ENCODE measurements at regions not wholly inside any gene's neighbourhood (a gene's known extent, or its start where the extent isn't known, plus 50 kb on each side); places are given as distances from the start of the nearest gene placed in this dataset.

DNA sequence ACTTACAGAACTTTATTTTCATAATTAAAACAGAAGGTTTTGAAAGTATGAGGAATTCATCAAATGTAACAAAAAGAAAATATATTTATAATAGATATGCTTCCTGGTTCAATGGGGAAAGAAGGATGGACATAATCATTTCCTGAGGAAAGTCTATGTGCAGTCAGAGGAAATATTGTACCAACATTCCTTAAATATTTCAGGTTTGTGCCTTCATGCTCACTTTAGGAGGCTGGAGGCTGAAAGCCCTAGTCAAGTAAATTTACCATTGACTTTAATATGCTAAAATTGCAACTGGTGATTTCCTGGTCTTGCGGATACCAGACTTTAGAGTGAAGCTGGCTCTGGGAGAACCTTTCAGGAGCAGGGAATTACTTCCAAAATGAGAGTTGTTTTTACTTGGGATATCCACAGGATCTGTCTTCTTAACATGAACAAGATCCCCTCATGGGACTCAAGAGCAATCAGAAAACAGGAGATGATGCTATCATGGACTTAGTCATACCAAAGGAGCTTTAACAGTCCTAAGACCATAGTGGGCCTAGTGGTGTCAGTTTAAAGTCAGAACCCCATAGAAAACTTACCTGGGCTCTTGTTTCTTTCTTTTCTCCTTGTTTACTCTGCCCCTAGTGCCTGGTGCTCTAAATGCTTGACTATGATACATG is 762.8 kb upstream of the GRAMD2B start:
- no peaks in the 10 kb centered on the region for H3K9me3 ChIP-seq
- H3K4me1 ChIP-seq: peaks cover 0 to 13% (median 0%) of the 10 kb centered on the region in 4 donors
- no peaks in the 10 kb centered on the region for H3K27me3 ChIP-seq
- in situ Hi-C loops (cut with MboI; ENCODE audit: low pct_ligation_motif_present in 1 of 4, low pct_unique_long_range_greater_than_20kb in 1 of 4, low sequenced_read_pairs in 3 of 4) (no loop called here), intact Hi-C loops (cut with DNase I; ENCODE audit: low total_unique reads) (no loop called here)
- TF ChIP-seq, protein P1, sequence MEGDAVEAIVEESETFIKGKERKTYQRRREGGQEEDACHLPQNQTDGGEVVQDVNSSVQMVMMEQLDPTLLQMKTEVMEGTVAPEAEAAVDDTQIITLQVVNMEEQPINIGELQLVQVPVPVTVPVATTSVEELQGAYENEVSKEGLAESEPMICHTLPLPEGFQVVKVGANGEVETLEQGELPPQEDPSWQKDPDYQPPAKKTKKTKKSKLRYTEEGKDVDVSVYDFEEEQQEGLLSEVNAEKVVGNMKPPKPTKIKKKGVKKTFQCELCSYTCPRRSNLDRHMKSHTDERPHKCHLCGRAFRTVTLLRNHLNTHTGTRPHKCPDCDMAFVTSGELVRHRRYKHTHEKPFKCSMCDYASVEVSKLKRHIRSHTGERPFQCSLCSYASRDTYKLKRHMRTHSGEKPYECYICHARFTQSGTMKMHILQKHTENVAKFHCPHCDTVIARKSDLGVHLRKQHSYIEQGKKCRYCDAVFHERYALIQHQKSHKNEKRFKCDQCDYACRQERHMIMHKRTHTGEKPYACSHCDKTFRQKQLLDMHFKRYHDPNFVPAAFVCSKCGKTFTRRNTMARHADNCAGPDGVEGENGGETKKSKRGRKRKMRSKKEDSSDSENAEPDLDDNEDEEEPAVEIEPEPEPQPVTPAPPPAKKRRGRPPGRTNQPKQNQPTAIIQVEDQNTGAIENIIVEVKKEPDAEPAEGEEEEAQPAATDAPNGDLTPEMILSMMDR (IDR thresholded peaks at IDR 0.05): no peak
- TF ChIP-seq EP300 (IDR thresholded peaks at IDR 0.05; ENCODE audit: low read depth) (no peak), POLR2A (IDR thresholded peaks at IDR 0.05) (no peak), POLR2AphosphoS5 (IDR thresholded peaks at IDR 0.05) (no peak)
- no peaks in the 10 kb centered on the region for H3K36me3 ChIP-seq
- 94 to 100% methylated on average over 1 of the region's 1 CpG for WGBS, 2 donors (ENCODE audit: low coverage in 1 of 2)
- no peak overlapping the region for H3K27ac ChIP-seq
- no peak overlapping the region for H3K4me3 ChIP-seq
- no peak for DNase-seq

DNA sequence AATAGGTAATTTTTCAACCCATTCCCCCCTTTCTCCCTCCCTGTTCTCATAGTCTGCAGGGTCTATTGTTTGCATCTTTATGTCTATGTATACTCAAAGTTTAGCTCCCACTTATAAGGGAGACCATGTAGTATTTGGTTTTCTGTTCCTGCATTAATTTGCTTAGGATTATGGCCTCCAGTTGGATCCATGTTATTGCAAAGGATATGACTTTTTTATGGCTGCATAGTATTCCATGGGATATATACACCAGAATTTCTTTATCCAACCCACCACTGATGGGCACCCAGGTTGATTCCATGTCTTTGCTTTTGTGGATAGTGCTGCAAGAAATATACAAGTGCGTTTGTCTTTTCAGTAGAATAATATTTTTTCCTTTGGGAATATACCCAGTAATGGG is 761.6 kb upstream of the GRAMD2B start:
- in situ Hi-C loops (cut with MboI; ENCODE audit: low pct_ligation_motif_present in 1 of 4, low pct_unique_long_range_greater_than_20kb in 1 of 4, low sequenced_read_pairs in 3 of 4): no loop called here
- H3K4me1 ChIP-seq: peaks cover 0 to 13% (median 0%) of the 10 kb centered on the region in 4 donors
- H3K27me3 ChIP-seq: no peaks in the 10 kb centered on the region
- TF ChIP-seq, protein P1 (IDR thresholded peaks at IDR 0.05): no peak
- TF ChIP-seq POLR2A (IDR thresholded peaks at IDR 0.05) (no peak), POLR2AphosphoS5 (IDR thresholded peaks at IDR 0.05) (no peak), EP300 (IDR thresholded peaks at IDR 0.05; ENCODE audit: low read depth) (no peak)
- H3K36me3 ChIP-seq: no peaks in the 10 kb centered on the region
- no peak overlapping the region for H3K27ac ChIP-seq
- WGBS, 2 donors (ENCODE audit: low coverage in 1 of 2): 89 to 96% methylated on average over 1 of the region's 1 CpG
- intact Hi-C loops (cut with DNase I; ENCODE audit: low total_unique reads): no loop called here
- H3K4me3 ChIP-seq: no peak overlapping the region
- DNase-seq: no peak
- H3K9me3 ChIP-seq: no peaks in the 10 kb centered on the region

DNA sequence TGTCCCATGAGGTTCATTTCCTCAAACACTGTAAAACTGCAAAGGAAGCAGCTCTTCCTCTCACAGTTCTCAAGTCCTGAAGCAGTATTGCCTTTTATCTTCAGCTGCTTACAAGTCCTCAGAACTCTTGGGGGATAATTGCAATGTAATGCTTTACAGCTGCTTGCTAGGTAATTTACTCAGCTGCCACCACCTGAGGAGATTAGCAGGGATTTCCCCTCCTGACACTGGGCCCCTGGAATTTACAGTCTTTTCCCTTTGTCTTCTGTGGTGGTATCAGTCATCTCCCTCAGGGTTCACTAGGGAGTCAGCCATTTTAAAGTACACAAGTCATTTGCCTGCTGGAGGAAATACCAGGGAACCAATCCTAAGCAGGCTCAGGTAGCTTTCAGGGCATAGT is 754.3 kb upstream of the GRAMD2B start:
- H3K4me3 ChIP-seq: no peak overlapping the region
- no peaks in the 10 kb centered on the region for H3K27me3 ChIP-seq
- no peak overlapping the region for H3K27ac ChIP-seq
- peak; percentile 28 for DNase-seq
- no peaks in the 10 kb centered on the region for H3K4me1 ChIP-seq
- in situ Hi-C loops (cut with MboI; ENCODE audit: low pct_ligation_motif_present in 1 of 4, low pct_unique_long_range_greater_than_20kb in 1 of 4, low sequenced_read_pairs in 3 of 4) (no loop called here), intact Hi-C loops (cut with DNase I; ENCODE audit: low total_unique reads) (no loop called here)
- TF ChIP-seq POLR2AphosphoS5 (IDR thresholded peaks at IDR 0.05): no peak
- TF ChIP-seq, protein P1 (IDR thresholded peaks at IDR 0.05): no peak
- TF ChIP-seq POLR2A (IDR thresholded peaks at IDR 0.05): no peak
- TF ChIP-seq EP300 (IDR thresholded peaks at IDR 0.05; ENCODE audit: low read depth): no peak
- no peaks in the 10 kb centered on the region for H3K36me3 ChIP-seq
- no peaks in the 10 kb centered on the region for H3K9me3 ChIP-seq

DNA sequence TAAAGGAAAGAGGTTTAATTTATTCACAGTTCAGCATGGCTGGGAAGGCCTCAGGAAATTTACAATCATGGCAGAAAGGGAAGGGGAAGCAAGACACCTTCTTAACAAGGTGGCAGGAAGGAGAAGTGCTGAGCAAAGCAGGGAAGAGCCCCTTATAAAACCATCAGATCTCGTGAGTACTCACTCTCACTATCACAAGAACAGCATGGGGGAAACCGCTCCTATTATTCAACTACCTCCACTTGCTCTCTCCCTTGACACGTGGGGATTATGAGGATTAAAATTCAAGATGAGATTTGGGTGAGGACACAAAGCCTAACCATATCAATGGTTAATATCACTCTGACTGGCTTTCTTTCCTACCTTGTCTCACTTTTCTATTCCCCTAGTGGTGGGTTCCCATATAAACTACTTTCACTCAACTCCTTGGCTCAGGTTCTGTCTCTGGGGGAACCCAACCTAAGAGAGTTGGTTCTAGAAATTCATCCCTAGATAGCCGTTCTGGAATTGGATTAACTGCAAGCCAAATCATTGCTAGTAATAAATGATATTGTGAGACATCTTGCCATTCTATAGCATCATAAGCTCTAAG is 749.8 kb upstream of the GRAMD2B start:
- TF ChIP-seq POLR2A (IDR thresholded peaks at IDR 0.05) (no peak), POLR2AphosphoS5 (IDR thresholded peaks at IDR 0.05) (no peak), EP300 (IDR thresholded peaks at IDR 0.05; ENCODE audit: low read depth) (no peak)
- TF ChIP-seq, protein P1 (IDR thresholded peaks at IDR 0.05): no peak
- WGBS, 2 donors (ENCODE audit: low coverage in 1 of 2): 81 to 86% methylated on average over 1 to 4 of the region's 4 CpGs
- no peaks in the 10 kb centered on the region for H3K9me3 ChIP-seq
- no peaks in the 10 kb centered on the region for H3K4me1 ChIP-seq
- H3K4me3 ChIP-seq: no peak overlapping the region
- no peaks in the 10 kb centered on the region for H3K27me3 ChIP-seq
- no peaks in the 10 kb centered on the region for H3K36me3 ChIP-seq
- H3K27ac ChIP-seq: no peak overlapping the region
- intact Hi-C loops (cut with DNase I; ENCODE audit: low total_unique reads): no loop called here
- DNase-seq: no peak
- in situ Hi-C loops (cut with MboI; ENCODE audit: low pct_ligation_motif_present in 1 of 4, low pct_unique_long_range_greater_than_20kb in 1 of 4, low sequenced_read_pairs in 3 of 4): no loop called here
